ENCODE measurements at regions not wholly inside any gene's neighbourhood (a gene's known extent, or its start where the extent isn't known, plus 50 kb on each side); places are given as distances from the start of the nearest gene placed in this dataset.
"Not testable (repeated sequence)": the region's sequence is repeated elsewhere in the genome, so short reads cannot be mapped to it uniquely, and the experiment has no call there.

GRCh38 chr12:75643119-75643518 lies 131.7 kb upstream of the KRR1 start:
- not testable (repeated sequence) for H3K9ac ChIP-seq (ENCODE audit: low read length in 2 of 2); H3K4me1 ChIP-seq (ENCODE audit: control insufficient read depth, insufficient read depth, low read length); H3K9me3 ChIP-seq (ENCODE audit: control insufficient read depth in 2 of 2, low read length in 2 of 2); H3K27me3 ChIP-seq (ENCODE audit: control insufficient read depth in 1 of 2, insufficient read depth in 2 of 2, low read length in 2 of 2); H3K4me3 ChIP-seq (ENCODE audit: low read length in 2 of 2); H3K36me3 ChIP-seq (ENCODE audit: control insufficient read depth in 2 of 2, insufficient read depth in 2 of 2, low read length in 2 of 2); H3K27ac ChIP-seq (ENCODE audit: low read length)

DNA sequence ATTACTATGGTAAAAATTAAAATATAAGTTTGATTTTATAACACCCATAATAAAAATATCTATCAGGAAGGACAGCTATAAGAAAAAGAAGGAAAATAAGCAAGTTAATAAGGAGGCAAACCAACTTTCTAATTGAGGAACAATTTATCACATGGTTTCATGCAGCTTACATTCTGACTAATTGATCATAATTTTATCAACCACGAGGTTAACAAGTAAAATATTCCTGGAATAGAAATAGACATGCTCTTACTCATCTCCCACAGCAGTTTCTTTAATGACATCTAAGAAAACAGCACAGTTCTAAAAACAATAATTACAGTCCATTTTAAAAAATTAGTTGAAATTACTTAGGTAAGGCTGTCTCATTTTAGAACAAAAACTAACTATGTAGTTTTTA lies 130.8 kb upstream of the KRR1 start:
- Histone ChIP-seq H3K9ac (ENCODE audit: low read length in 2 of 2) (no peak overlapping the region), H3K27me3 (ENCODE audit: control insufficient read depth in 1 of 2, insufficient read depth in 2 of 2, low read length in 2 of 2) (no peaks in the 10 kb centered on the region), H3K36me3 (ENCODE audit: control insufficient read depth in 2 of 2, insufficient read depth in 2 of 2, low read length in 2 of 2) (no peaks in the 10 kb centered on the region), H3K9me3 (ENCODE audit: control insufficient read depth in 2 of 2, low read length in 2 of 2) (no peaks in the 10 kb centered on the region), H3K27ac (ENCODE audit: low read length) (no peak overlapping the region), H3K4me3 (ENCODE audit: low read length in 2 of 2) (no peak overlapping the region), H3K4me1 (ENCODE audit: control insufficient read depth, insufficient read depth, low read length) (no peaks in the 10 kb centered on the region)

GRCh38 chr12:75641031-75641780 lies 129.8 kb upstream of the KRR1 start:
- Histone ChIP-seq H3K9ac (ENCODE audit: low read length in 2 of 2) (no peak overlapping the region), H3K4me3 (ENCODE audit: low read length in 2 of 2) (no peak overlapping the region), H3K9me3 (ENCODE audit: control insufficient read depth in 2 of 2, low read length in 2 of 2) (no peaks in the 10 kb centered on the region), H3K27ac (ENCODE audit: low read length) (no peak overlapping the region), H3K27me3 (ENCODE audit: control insufficient read depth in 1 of 2, insufficient read depth in 2 of 2, low read length in 2 of 2) (no peaks in the 10 kb centered on the region), H3K4me1 (ENCODE audit: control insufficient read depth, insufficient read depth, low read length) (no peaks in the 10 kb centered on the region), H3K36me3 (ENCODE audit: control insufficient read depth in 2 of 2, insufficient read depth in 2 of 2, low read length in 2 of 2) (no peaks in the 10 kb centered on the region)

DNA sequence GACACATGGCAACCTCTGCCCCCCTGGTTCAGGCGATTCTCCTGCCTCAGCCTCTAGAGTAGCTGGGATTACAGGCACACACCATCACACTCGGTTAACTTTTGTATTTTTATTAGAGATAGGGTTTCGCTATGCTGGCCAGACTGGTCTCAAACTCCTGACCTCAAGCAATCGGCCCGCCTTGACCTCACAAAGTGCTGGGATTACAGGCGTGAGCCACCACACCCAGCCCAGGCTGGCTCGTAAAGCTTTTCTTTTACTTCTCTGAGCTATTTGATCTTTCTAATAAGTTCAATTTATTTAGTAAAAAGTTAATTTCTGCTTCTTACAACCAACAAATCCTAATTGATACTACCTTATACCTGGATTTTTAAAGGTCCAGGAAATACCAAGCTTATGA lies 127.4 kb upstream of the KRR1 start:
- no peaks in the 10 kb centered on the region for H3K27me3 ChIP-seq (ENCODE audit: control insufficient read depth in 1 of 2, insufficient read depth in 2 of 2, low read length in 2 of 2)
- no peak overlapping the region for H3K27ac ChIP-seq (ENCODE audit: low read length)
- no peaks in the 10 kb centered on the region for H3K4me1 ChIP-seq (ENCODE audit: control insufficient read depth, insufficient read depth, low read length)
- no peak overlapping the region for H3K4me3 ChIP-seq (ENCODE audit: low read length in 2 of 2)
- no peaks in the 10 kb centered on the region for H3K36me3 ChIP-seq (ENCODE audit: control insufficient read depth in 2 of 2, insufficient read depth in 2 of 2, low read length in 2 of 2)
- H3K9ac ChIP-seq (ENCODE audit: low read length in 2 of 2), result no peak overlapping the region
- H3K9me3 ChIP-seq (ENCODE audit: control insufficient read depth in 2 of 2, low read length in 2 of 2), result no peaks in the 10 kb centered on the region

DNA sequence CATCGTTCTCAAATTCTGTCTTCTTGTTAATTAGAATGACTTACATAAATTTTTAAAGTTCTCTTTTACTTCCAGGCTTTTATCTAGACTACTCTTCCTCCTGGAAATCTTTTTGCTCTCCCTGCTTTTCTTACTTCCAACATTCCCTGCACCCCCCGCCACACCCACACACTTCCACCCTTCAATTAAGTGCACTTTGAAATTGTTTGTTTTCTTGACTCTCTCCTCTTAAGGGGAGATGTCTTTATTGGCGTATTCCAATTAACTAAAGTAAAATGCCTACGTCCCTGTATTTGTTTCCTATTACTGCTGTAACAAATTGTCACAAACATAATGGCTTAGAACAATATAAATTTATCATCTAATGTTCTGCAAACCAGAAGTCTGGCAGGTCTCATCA lies 125.2 kb upstream of the KRR1 start:
- no peak overlapping the region for H3K27ac ChIP-seq (ENCODE audit: low read length)
- H3K27me3 ChIP-seq (ENCODE audit: control insufficient read depth in 1 of 2, insufficient read depth in 2 of 2, low read length in 2 of 2), result no peaks in the 10 kb centered on the region
- H3K4me3 ChIP-seq (ENCODE audit: low read length in 2 of 2), result no peak overlapping the region
- H3K9me3 ChIP-seq (ENCODE audit: control insufficient read depth in 2 of 2, low read length in 2 of 2), result no peaks in the 10 kb centered on the region
- no peaks in the 10 kb centered on the region for H3K36me3 ChIP-seq (ENCODE audit: control insufficient read depth in 2 of 2, insufficient read depth in 2 of 2, low read length in 2 of 2)
- H3K4me1 ChIP-seq (ENCODE audit: control insufficient read depth, insufficient read depth, low read length), result no peaks in the 10 kb centered on the region
- H3K9ac ChIP-seq (ENCODE audit: low read length in 2 of 2), result no peak overlapping the region

- Histone ChIP-seq H3K4me1 (ENCODE audit: control insufficient read depth, insufficient read depth, low read length) (no peaks in the 10 kb centered on the region), H3K9ac (ENCODE audit: low read length in 2 of 2) (no peak overlapping the region), H3K27me3 (ENCODE audit: control insufficient read depth in 1 of 2, insufficient read depth in 2 of 2, low read length in 2 of 2) (no peaks in the 10 kb centered on the region), H3K36me3 (ENCODE audit: control insufficient read depth in 2 of 2, insufficient read depth in 2 of 2, low read length in 2 of 2) (no peaks in the 10 kb centered on the region), H3K27ac (ENCODE audit: low read length) (no peak overlapping the region), H3K9me3 (ENCODE audit: control insufficient read depth in 2 of 2, low read length in 2 of 2) (no peaks in the 10 kb centered on the region), H3K4me3 (ENCODE audit: low read length in 2 of 2) (no peak overlapping the region)
These were observed 124.4 kb upstream of the KRR1 start for GRCh38 chr12:75635606-75636444.

- no peaks in the 10 kb centered on the region for H3K36me3 ChIP-seq (ENCODE audit: control insufficient read depth in 2 of 2, insufficient read depth in 2 of 2, low read length in 2 of 2)
- H3K9me3 ChIP-seq (ENCODE audit: control insufficient read depth in 2 of 2, low read length in 2 of 2), result no peaks in the 10 kb centered on the region
- H3K4me3 ChIP-seq (ENCODE audit: low read length in 2 of 2), result no peak overlapping the region
- no peaks in the 10 kb centered on the region for H3K27me3 ChIP-seq (ENCODE audit: control insufficient read depth in 1 of 2, insufficient read depth in 2 of 2, low read length in 2 of 2)
- H3K9ac ChIP-seq (ENCODE audit: low read length in 2 of 2), result no peak overlapping the region
- no peaks in the 10 kb centered on the region for H3K4me1 ChIP-seq (ENCODE audit: control insufficient read depth, insufficient read depth, low read length)
- no peak overlapping the region for H3K27ac ChIP-seq (ENCODE audit: low read length)
These were observed 123.1 kb upstream of the KRR1 start for GRCh38 chr12:75634244-75635222.

DNA sequence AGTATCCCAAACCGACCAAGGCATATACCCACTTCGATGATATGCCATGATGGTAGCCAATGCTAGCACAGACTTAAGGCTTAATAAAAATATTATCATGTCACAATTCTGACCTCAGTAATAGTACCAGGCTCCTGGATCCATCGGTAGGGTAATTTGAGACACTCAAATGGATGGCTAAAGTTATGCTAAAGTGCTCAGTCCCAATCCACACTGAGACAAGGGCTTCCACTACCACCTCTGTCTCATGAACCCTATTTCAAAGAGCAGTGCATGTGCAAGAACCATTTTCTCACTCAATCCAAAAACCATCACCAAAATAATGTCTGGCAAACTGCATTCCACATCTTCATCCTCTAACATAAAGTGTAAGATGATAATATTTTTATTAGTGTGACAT lies 122.4 kb upstream of the KRR1 start:
- no peaks in the 10 kb centered on the region for H3K36me3 ChIP-seq (ENCODE audit: control insufficient read depth in 2 of 2, insufficient read depth in 2 of 2, low read length in 2 of 2)
- no peak overlapping the region for H3K27ac ChIP-seq (ENCODE audit: low read length)
- no peaks in the 10 kb centered on the region for H3K9me3 ChIP-seq (ENCODE audit: control insufficient read depth in 2 of 2, low read length in 2 of 2)
- H3K4me3 ChIP-seq (ENCODE audit: low read length in 2 of 2), result no peak overlapping the region
- no peak overlapping the region for H3K9ac ChIP-seq (ENCODE audit: low read length in 2 of 2)
- H3K4me1 ChIP-seq (ENCODE audit: control insufficient read depth, insufficient read depth, low read length), result no peaks in the 10 kb centered on the region
- no peaks in the 10 kb centered on the region for H3K27me3 ChIP-seq (ENCODE audit: control insufficient read depth in 1 of 2, insufficient read depth in 2 of 2, low read length in 2 of 2)

GRCh38 chr12:75632442-75632841 lies 121.0 kb upstream of the KRR1 start:
- H3K9me3 ChIP-seq (ENCODE audit: control insufficient read depth in 2 of 2, low read length in 2 of 2), result no peaks in the 10 kb centered on the region
- no peak overlapping the region for H3K27ac ChIP-seq (ENCODE audit: low read length)

DNA sequence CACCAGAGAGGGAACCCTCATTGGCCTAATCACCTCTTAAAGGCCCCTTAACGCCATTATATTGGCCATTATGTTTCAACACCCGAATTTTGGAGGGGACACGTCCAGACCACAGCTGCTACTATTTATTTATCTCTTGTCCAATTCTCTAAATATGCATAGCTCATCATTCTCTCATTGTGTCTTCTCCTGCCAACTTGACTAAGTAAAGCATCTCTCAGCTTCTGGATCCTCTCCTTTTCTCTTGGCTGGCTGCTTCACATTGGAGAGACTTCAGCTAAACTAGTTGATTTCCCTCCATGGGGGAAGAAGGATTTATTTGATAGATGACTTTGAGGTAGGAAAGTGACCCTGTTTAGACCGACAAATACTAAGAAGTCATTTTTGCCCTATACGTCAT lies 120.4 kb upstream of the KRR1 start:
- H3K4me1 ChIP-seq (ENCODE audit: control insufficient read depth, insufficient read depth, low read length), result no peaks in the 10 kb centered on the region
- no peaks in the 10 kb centered on the region for H3K27me3 ChIP-seq (ENCODE audit: control insufficient read depth in 1 of 2, insufficient read depth in 2 of 2, low read length in 2 of 2)
- H3K9ac ChIP-seq (ENCODE audit: low read length in 2 of 2), result no peak overlapping the region
- no peaks in the 10 kb centered on the region for H3K36me3 ChIP-seq (ENCODE audit: control insufficient read depth in 2 of 2, insufficient read depth in 2 of 2, low read length in 2 of 2)
- no peak overlapping the region for H3K4me3 ChIP-seq (ENCODE audit: low read length in 2 of 2)
- H3K9me3 ChIP-seq (ENCODE audit: control insufficient read depth in 2 of 2, low read length in 2 of 2), result no peaks in the 10 kb centered on the region
- H3K27ac ChIP-seq (ENCODE audit: low read length), result no peak overlapping the region

More at GRCh38 chr12:75632442-75632841, 121.0 kb upstream of the KRR1 start:
- Histone ChIP-seq H3K4me3 (ENCODE audit: low read length in 2 of 2) (no peak overlapping the region), H3K9ac (ENCODE audit: low read length in 2 of 2) (no peak overlapping the region), H3K4me1 (ENCODE audit: control insufficient read depth, insufficient read depth, low read length) (no peaks in the 10 kb centered on the region), H3K27me3 (ENCODE audit: control insufficient read depth in 1 of 2, insufficient read depth in 2 of 2, low read length in 2 of 2) (no peaks in the 10 kb centered on the region), H3K36me3 (ENCODE audit: control insufficient read depth in 2 of 2, insufficient read depth in 2 of 2, low read length in 2 of 2) (no peaks in the 10 kb centered on the region)
